Gastroesophageal sphincter (tissue), 4 donors: ENCODE measurements at regions not wholly inside any gene's neighbourhood (a gene's known extent, or its start where the extent isn't known, plus 50 kb on each side); places are given as distances from the start of the nearest gene placed in this dataset.

ENCODE experiments used
- ATAC-seq: fragments of 150-250 bp; one replicate; pipeline ENCODE4 v1.9.1; 2016; ENCODE audit warnings: mild to moderate bottlenecking, moderate library complexity
- H3K27ac ChIP-seq, 4 donors: fragments of 200-600 bp; sonication (generic) in 3 of 4; 1 replicate in 3 of 4; 2 replicates in 1 of 4; pipeline ENCODE4 v1.5.1; 2016 to 2019
- H3K27me3 ChIP-seq: fragments of 200-600 bp; sonication (generic); one replicate; pipeline ENCODE4 v1.5.1; 2019
- H3K36me3 ChIP-seq, 2 donors: fragments of 200-600 bp; sonication (generic); one replicate each; pipeline ENCODE4 v1.5.1; 2019; ENCODE audit warnings: control low read depth in 1 of 2
- H3K4me1 ChIP-seq, 3 donors: fragments of 200-600 bp; sonication (generic); 1 replicate in 2 of 3; 2 replicates in 1 of 3; pipeline ENCODE4 v1.5.1; 2016 to 2019; ENCODE audit warnings: control low read depth in 2 of 3
- H3K4me3 ChIP-seq, 2 donors: fragments of 200-600 bp; sonication (generic); one replicate each; pipeline ENCODE4 v1.5.1; 2019; ENCODE audit warnings: mild to moderate bottlenecking in 1 of 2, moderate library complexity in 1 of 2
- H3K9me3 ChIP-seq, 3 donors: fragments of 200-600 bp; sonication (generic); one replicate each; pipeline ENCODE4 v1.5.1; 2017 to 2019; ENCODE audit warnings: control low read depth in 2 of 3
- CTCF ChIP-seq, 4 experiments: fragments of 200-600 bp in 2 of 4; fragments of 450-650 bp in 2 of 4; sonication (generic) in 1 of 4; IDR thresholded peaks; one replicate each; pipeline ENCODE4 v1.5.1; 2017 to 2019; ENCODE audit warnings: antibody characterized with exemption in 4 of 4, mild to moderate bottlenecking in 2 of 4, moderate library complexity in 2 of 4
- EP300 ChIP-seq: sonication (generic); formaldehyde crosslinking; IDR thresholded peaks from one replicate; pipeline ENCODE4 v1.6.1; 2017; ENCODE audit warnings: antibody characterized with exemption, mild to moderate bottlenecking
- POLR2A ChIP-seq, 2 donors: fragments of 450-650 bp; IDR thresholded peaks; one replicate each; pipeline ENCODE4 v1.6.1; 2017; ENCODE audit warnings: antibody characterized with exemption in 2 of 2, mild to moderate bottlenecking in 2 of 2, moderate library complexity in 1 of 2
- POLR2AphosphoS5 ChIP-seq: sonication (generic); formaldehyde crosslinking; IDR thresholded peaks from one replicate; pipeline ENCODE4 v1.6.1; 2017; ENCODE audit warnings: antibody characterized with exemption
- WGBS, 2 donors: methylation state at CpG; one replicate each; pipeline ENCODE4 v1.1.5; 2018; ENCODE audit warnings: low coverage in 1 of 2; 5-methylcytosine and 5-hydroxymethylcytosine counted together

- H3K27ac ChIP-seq = peak overlapping the region in 1 of 4 donors; percentile 53
- WGBS, 2 donors = 52 to 59% methylated on average over 4 to 5 of the region's 5 CpGs
- TF ChIP-seq POLR2A (IDR thresholded peaks at IDR 0.05) (no peak), POLR2AphosphoS5 (no peak), EP300 (no peak), CTCF (IDR thresholded peaks at IDR 0.05) (no peak)
- peak; percentile 72 for ATAC-seq
- H3K9me3 ChIP-seq = no peaks in the 10 kb centered on the region
- peaks cover 0 to 12% (median 0%) of the 10 kb centered on the region in 3 donors for H3K4me1 ChIP-seq
- no peak overlapping the region for H3K4me3 ChIP-seq
- no peaks in the 10 kb centered on the region for H3K36me3 ChIP-seq
- H3K27me3 ChIP-seq = no peaks in the 10 kb centered on the region
These were observed 156.3 kb upstream of the VEGFC start for GRCh38 chr4:176949029-176949428.

- H3K4me3 ChIP-seq = no peak overlapping the region
These were observed 160.3 kb upstream of the VEGFC start for GRCh38 chr4:176953021-176953420.

GRCh38 chr4:176957353-176958118, 164.8 kb upstream of the VEGFC start:
- Histone ChIP-seq H3K36me3 (no peaks in the 10 kb centered on the region), H3K9me3 (no peaks in the 10 kb centered on the region), H3K4me1 (no peaks in the 10 kb centered on the region), H3K27me3 (no peaks in the 10 kb centered on the region), H3K27ac (no peak overlapping the region), H3K4me3 (no peak overlapping the region)
- no peak for ATAC-seq
- 51 to 58% methylated on average over 3 of the region's 3 CpGs for WGBS, 2 donors
- TF ChIP-seq CTCF (IDR thresholded peaks at IDR 0.05) = no peak
- TF ChIP-seq POLR2AphosphoS5 = no peak
- TF ChIP-seq POLR2A (IDR thresholded peaks at IDR 0.05) = no peak
- no peak for TF ChIP-seq EP300

More at GRCh38 chr4:176953021-176953420, 160.3 kb upstream of the VEGFC start:
- Histone ChIP-seq H3K4me1 (peaks cover 0 to 6% (median 0%) of the 10 kb centered on the region in 3 donors), H3K9me3 (no peaks in the 10 kb centered on the region), H3K27me3 (no peaks in the 10 kb centered on the region), H3K36me3 (no peaks in the 10 kb centered on the region), H3K27ac (no peak overlapping the region)
- no peak for TF ChIP-seq CTCF (IDR thresholded peaks at IDR 0.05)
- TF ChIP-seq POLR2AphosphoS5 = no peak
- TF ChIP-seq POLR2A (IDR thresholded peaks at IDR 0.05) = no peak
- TF ChIP-seq EP300 = no peak
- no peak for ATAC-seq
- WGBS, 2 donors = 83 to 88% methylated on average over 1 of the region's 1 CpG

- no peak overlapping the region for H3K4me3 ChIP-seq
- no peaks in the 10 kb centered on the region for H3K4me1 ChIP-seq
- WGBS, 2 donors = 89 to 97% methylated on average over 5 of the region's 5 CpGs
- H3K27ac ChIP-seq = no peak overlapping the region
- no peaks in the 10 kb centered on the region for H3K36me3 ChIP-seq
- TF ChIP-seq POLR2A (IDR thresholded peaks at IDR 0.05) (no peak), POLR2AphosphoS5 (no peak), CTCF (IDR thresholded peaks at IDR 0.05) (no peak), EP300 (no peak)
- no peak for ATAC-seq
- no peaks in the 10 kb centered on the region for H3K27me3 ChIP-seq
- no peaks in the 10 kb centered on the region for H3K9me3 ChIP-seq
These were observed 167.3 kb upstream of the VEGFC start for GRCh38 chr4:176959980-176960379.

- Histone ChIP-seq H3K9me3 (no peaks in the 10 kb centered on the region), H3K27me3 (no peaks in the 10 kb centered on the region), H3K36me3 (no peaks in the 10 kb centered on the region), H3K4me1 (no peaks in the 10 kb centered on the region), H3K4me3 (no peak overlapping the region), H3K27ac (no peak overlapping the region)
- no peak for ATAC-seq
- 42 to 61% methylated on average over 2 of the region's 2 CpGs for whole genome bisulfite sequencing, 2 donors
- TF ChIP-seq EP300 (no peak), CTCF (IDR thresholded peaks at IDR 0.05) (no peak), POLR2A (IDR thresholded peaks at IDR 0.05) (no peak), POLR2AphosphoS5 (no peak)
These were observed 170.4 kb upstream of the VEGFC start for GRCh38 chr4:176963121-176963520.
